Spleen (tissue), 7 donors: ENCODE measurements at regions not wholly inside any gene's neighbourhood (a gene's known extent, or its start where the extent isn't known, plus 50 kb on each side); places are given as distances from the start of the nearest gene placed in this dataset.

Source experiments
- POLR2AphosphoS5 ChIP-seq, 3 donors: sonication (generic); formaldehyde crosslinking; IDR thresholded peaks; one replicate each; pipeline ENCODE4 v1.5.1; 2017; ENCODE audit warnings: antibody characterized with exemption in 3 of 3
- TF ChIP-seq, protein P1 (sequence below), 11 experiments: fragments of 200-600 bp in 7 of 11; fragments of 450-650 bp in 4 of 11; sonication (generic) in 4 of 11; IDR thresholded peaks in 8 of 11; conservative IDR thresholded peaks in 3 of 11; 1 replicate in 7 of 11; 2 replicates in 4 of 11; pipeline versions ENCODE4 v1.4.0 to v1.8.0; 2016 to 2021; ENCODE audit warnings: antibody characterized with exemption in 11 of 11, inconsistent platforms in 4 of 11, mild to moderate bottlenecking in 1 of 11
- donor health status: DM: no; HTN: no; CAD: no; lungs with moderate emphysema.
- donor health status: DM: no; HTN: no; CAD: no.
- donor health status: DM: no; HTN: no; CAD: no.

DNA sequence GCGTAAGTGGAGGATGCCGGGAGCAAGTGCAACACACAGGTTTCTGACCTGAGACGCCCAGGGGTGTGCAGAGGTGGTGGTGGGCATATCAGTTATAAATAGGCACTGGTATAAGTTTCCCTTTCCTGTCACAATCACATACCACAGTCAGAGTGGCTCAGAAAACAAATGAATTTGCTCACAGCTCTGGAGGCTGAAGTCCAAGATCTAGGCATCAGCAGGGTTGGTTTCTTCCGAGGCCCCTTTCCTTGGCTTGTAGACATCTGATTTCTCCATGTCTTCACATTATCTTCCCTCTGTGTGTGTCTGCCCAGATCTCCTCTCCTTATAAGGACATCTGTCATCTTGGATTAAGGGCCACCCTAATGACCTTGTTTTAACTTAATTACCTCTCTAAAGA lies 250.5 kb upstream of the TNRC6C start:
- TF ChIP-seq, protein P1, sequence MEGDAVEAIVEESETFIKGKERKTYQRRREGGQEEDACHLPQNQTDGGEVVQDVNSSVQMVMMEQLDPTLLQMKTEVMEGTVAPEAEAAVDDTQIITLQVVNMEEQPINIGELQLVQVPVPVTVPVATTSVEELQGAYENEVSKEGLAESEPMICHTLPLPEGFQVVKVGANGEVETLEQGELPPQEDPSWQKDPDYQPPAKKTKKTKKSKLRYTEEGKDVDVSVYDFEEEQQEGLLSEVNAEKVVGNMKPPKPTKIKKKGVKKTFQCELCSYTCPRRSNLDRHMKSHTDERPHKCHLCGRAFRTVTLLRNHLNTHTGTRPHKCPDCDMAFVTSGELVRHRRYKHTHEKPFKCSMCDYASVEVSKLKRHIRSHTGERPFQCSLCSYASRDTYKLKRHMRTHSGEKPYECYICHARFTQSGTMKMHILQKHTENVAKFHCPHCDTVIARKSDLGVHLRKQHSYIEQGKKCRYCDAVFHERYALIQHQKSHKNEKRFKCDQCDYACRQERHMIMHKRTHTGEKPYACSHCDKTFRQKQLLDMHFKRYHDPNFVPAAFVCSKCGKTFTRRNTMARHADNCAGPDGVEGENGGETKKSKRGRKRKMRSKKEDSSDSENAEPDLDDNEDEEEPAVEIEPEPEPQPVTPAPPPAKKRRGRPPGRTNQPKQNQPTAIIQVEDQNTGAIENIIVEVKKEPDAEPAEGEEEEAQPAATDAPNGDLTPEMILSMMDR (IDR thresholded peaks at IDR 0.05 in 8 of 11, conservative IDR thresholded peaks at IDR 0.05 in 3 of 11), result no peak
- TF ChIP-seq POLR2AphosphoS5 (IDR thresholded peaks at IDR 0.05), result no peak
